ENCODE measurements at regions not wholly inside any gene's neighbourhood (a gene's known extent, or its start where the extent isn't known, plus 50 kb on each side); places are given as distances from the start of the nearest gene placed in this dataset.
"Not testable (repeated sequence)": the region's sequence is repeated elsewhere in the genome, so short reads cannot be mapped to it uniquely, and the experiment has no call there.

DNA sequence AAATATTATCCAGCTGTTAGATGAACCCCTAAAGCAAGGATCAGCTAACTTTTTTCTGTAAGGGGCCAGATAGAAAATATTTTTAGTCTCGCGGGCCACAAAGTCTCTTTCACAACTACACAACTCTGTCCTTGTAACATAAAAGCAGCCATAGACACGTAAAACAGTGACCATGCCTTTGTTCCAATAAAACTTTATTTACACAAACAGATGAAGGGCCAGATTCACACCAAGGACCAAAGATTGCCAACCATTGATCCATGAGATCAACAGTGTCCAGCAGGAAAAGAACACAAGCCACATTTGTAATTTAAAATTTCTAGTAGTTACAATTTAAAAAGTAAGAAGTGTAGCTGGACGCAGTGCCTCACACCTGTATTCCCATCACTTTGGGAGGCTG lies 109.7 kb downstream of the PHETA1 start:
- TF ChIP-seq CTCF (IDR thresholded peaks at IDR 0.05) (no peak), EP300 (IDR thresholded peaks at IDR 0.05) (no peak), POLR2A (IDR thresholded peaks at IDR 0.05) (no peak)
- Histone ChIP-seq H3K36me3 (no peaks in the 10 kb centered on the region), H3K4me1 (ENCODE audit: insufficient read depth) (no peaks in the 10 kb centered on the region), H3K4me3 (no peak overlapping the region), H3K27ac (no peak overlapping the region), H3K27me3 (no peaks in the 10 kb centered on the region), H3K9me3 (no peaks in the 10 kb centered on the region)
- no peak for DNase-seq
- intact Hi-C loops (cut with DNase I): no loop called here
- 86 to 95% (median 88%) methylated on average over 4 of the region's 4 CpGs for WGBS, 3 donors

DNA sequence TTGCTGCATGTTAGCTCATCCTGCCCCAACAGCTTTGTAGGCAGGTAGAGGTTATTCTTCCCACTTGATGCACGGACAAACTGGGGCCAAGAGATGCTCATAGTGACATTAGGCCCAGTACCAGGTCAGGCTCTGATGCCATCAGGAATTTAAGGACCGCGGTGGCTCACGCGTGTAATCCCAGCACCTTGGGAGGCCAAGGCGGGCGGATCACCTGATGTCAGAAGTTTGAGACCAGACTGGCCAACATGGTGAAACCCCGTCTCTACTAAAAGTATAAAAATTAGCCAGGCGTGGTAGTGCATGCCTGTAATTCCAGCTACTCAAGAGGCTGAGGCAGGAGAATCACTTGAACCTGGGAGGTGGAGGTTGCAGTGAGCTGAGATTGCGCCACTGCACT lies 110.8 kb downstream of the PHETA1 start:
- H3K4me1 ChIP-seq (ENCODE audit: insufficient read depth); H3K4me3 ChIP-seq; H3K9me3 ChIP-seq; H3K36me3 ChIP-seq; intact Hi-C loops (cut with DNase I); DNase-seq; H3K27ac ChIP-seq; H3K27me3 ChIP-seq: not testable (repeated sequence)
- 93 to 95% (median 93%) methylated on average over 10 of the region's 10 CpGs for WGBS, 3 donors

DNA sequence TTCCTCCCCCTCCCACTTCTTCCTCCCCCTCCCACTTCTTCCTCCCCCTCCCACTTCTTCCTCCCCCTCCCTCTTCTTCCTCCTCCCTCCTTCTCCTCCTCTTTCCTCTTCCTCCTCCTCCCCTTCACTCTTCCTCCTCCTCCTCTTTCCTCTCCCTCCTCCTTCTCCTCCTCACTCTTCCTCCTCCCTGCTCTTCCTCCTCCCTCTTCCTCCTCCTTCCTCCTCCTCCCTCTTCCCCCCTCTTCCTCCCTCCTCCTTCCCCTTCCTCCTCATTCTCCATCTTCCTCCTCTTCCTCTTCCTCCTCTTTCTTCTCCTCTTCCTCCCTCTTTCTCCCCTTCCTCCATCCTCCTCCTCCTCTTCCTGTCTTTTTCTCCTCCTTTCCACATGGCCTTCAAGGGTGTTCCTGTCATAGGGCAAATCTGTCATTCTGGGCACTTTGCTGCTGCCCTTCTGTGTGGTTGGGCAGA lies 111.4 kb downstream of the PHETA1 start:
- H3K27me3 ChIP-seq: no peaks in the 10 kb centered on the region
- H3K27ac ChIP-seq: no peak overlapping the region
- no peak for TF ChIP-seq EP300 (IDR thresholded peaks at IDR 0.05)
- no peak for TF ChIP-seq CTCF (IDR thresholded peaks at IDR 0.05)
- TF ChIP-seq POLR2A (IDR thresholded peaks at IDR 0.05): no peak
- no peaks in the 10 kb centered on the region for H3K36me3 ChIP-seq
- DNase-seq: no peak
- H3K9me3 ChIP-seq: no peaks in the 10 kb centered on the region
- H3K4me3 ChIP-seq: no peak overlapping the region
- H3K4me1 ChIP-seq (ENCODE audit: insufficient read depth): no peaks in the 10 kb centered on the region
- intact Hi-C loops (cut with DNase I): no loop called here

- H3K27me3 ChIP-seq: no peaks in the 10 kb centered on the region
- H3K4me3 ChIP-seq: no peak overlapping the region
- DNase-seq: no peak
- no peaks in the 10 kb centered on the region for H3K9me3 ChIP-seq
- intact Hi-C loops (cut with DNase I): no loop called here
- H3K27ac ChIP-seq: no peak overlapping the region
- no peak for TF ChIP-seq POLR2A (IDR thresholded peaks at IDR 0.05)
- TF ChIP-seq EP300 (IDR thresholded peaks at IDR 0.05): no peak
- no peak for TF ChIP-seq CTCF (IDR thresholded peaks at IDR 0.05)
- H3K36me3 ChIP-seq: no peaks in the 10 kb centered on the region
- H3K4me1 ChIP-seq (ENCODE audit: insufficient read depth): no peaks in the 10 kb centered on the region
- WGBS, 3 donors: 58 to 69% (median 66%) methylated on average over 10 of the region's 10 CpGs
These were observed 112.1 kb downstream of the PHETA1 start for GRCh38 chr12:111256629-111257434.

DNA sequence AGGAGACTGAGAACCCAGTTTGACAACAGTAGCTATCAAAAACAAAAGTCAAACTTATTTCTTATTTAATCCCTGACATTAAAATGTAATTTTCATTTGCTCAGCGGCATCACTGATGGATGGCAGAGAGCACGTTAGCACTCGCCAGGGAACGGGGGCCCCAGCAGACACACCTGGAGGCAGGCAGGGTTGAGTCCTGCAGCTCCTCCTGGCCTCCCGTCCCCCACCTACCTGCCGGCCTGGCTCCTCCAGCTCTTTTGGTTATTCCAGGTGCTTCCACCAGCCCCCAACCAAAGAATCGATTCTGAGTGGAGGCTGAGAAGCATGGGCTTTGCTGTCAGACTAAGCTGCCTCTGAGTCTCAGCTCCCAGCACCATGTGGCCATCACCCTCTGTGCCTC lies 113.6 kb downstream of the PHETA1 start:
- 60 to 71% (median 61%) methylated on average over 7 of the region's 7 CpGs for WGBS, 3 donors
- Histone ChIP-seq H3K4me1 (ENCODE audit: insufficient read depth) (no peaks in the 10 kb centered on the region), H3K27ac (no peak overlapping the region), H3K9me3 (no peaks in the 10 kb centered on the region), H3K4me3 (no peak overlapping the region), H3K36me3 (no peaks in the 10 kb centered on the region), H3K27me3 (no peaks in the 10 kb centered on the region)
- no peak for TF ChIP-seq EP300 (IDR thresholded peaks at IDR 0.05)
- DNase-seq: no peak
- intact Hi-C loops (cut with DNase I): no loop called here

All from ovary (tissue), 7 donors.